ENCODE measurements at regions not wholly inside any gene's neighbourhood (a gene's known extent, or its start where the extent isn't known, plus 50 kb on each side); places are given as distances from the start of the nearest gene placed in this dataset.

GRCh38 chr12:13780453-13780852 lies 200.9 kb downstream of the GRIN2B start:
- Mint-ChIP-seq H3K4me1 (ENCODE audit: unreplicated experiment) (no peaks in the 10 kb centered on the region), H3K27me3 (ENCODE audit: unreplicated experiment) (no peaks in the 10 kb centered on the region), H3K36me3 (ENCODE audit: unreplicated experiment) (no peaks in the 10 kb centered on the region), H3K9me3 (ENCODE audit: unreplicated experiment) (no peaks in the 10 kb centered on the region), H3K27ac (ENCODE audit: unreplicated experiment) (no peak overlapping the region), H3K4me3 (ENCODE audit: unreplicated experiment) (no peak overlapping the region)
- DNase-seq (ENCODE audit: extremely low spot score, unreplicated experiment) = no peak
- TF ChIP-seq CTCF (IDR thresholded peaks at IDR 0.05) = no peak

- no peaks in the 10 kb centered on the region for H3K9me3 Mint-ChIP-seq (ENCODE audit: unreplicated experiment)
- H3K4me3 Mint-ChIP-seq (ENCODE audit: unreplicated experiment) = no peak overlapping the region
- H3K27me3 Mint-ChIP-seq (ENCODE audit: unreplicated experiment) = no peaks in the 10 kb centered on the region
- H3K27ac Mint-ChIP-seq (ENCODE audit: unreplicated experiment) = no peak overlapping the region
- no peaks in the 10 kb centered on the region for H3K36me3 Mint-ChIP-seq (ENCODE audit: unreplicated experiment)
- no peak for DNase-seq (ENCODE audit: extremely low spot score, unreplicated experiment)
- no peaks in the 10 kb centered on the region for H3K4me1 Mint-ChIP-seq (ENCODE audit: unreplicated experiment)
- no peak for TF ChIP-seq CTCF (IDR thresholded peaks at IDR 0.05)
These were observed 204.0 kb downstream of the GRIN2B start for GRCh38 chr12:13777374-13777773.

GRCh38 chr12:13772264-13772663 lies 209.1 kb downstream of the GRIN2B start:
- Mint-ChIP-seq H3K4me3 (ENCODE audit: unreplicated experiment) (no peak overlapping the region), H3K4me1 (ENCODE audit: unreplicated experiment) (no peaks in the 10 kb centered on the region), H3K36me3 (ENCODE audit: unreplicated experiment) (no peaks in the 10 kb centered on the region), H3K9me3 (ENCODE audit: unreplicated experiment) (no peaks in the 10 kb centered on the region), H3K27me3 (ENCODE audit: unreplicated experiment) (no peaks in the 10 kb centered on the region), H3K27ac (ENCODE audit: unreplicated experiment) (no peak overlapping the region)
- TF ChIP-seq CTCF (IDR thresholded peaks at IDR 0.05) = no peak
- DNase-seq (ENCODE audit: extremely low spot score, unreplicated experiment) = no peak

- no peak overlapping the region for H3K27ac Mint-ChIP-seq (ENCODE audit: unreplicated experiment)
- no peaks in the 10 kb centered on the region for H3K9me3 Mint-ChIP-seq (ENCODE audit: unreplicated experiment)
- TF ChIP-seq CTCF (IDR thresholded peaks at IDR 0.05) = no peak
- H3K27me3 Mint-ChIP-seq (ENCODE audit: unreplicated experiment) = no peaks in the 10 kb centered on the region
- no peak for DNase-seq (ENCODE audit: extremely low spot score, unreplicated experiment)
- H3K36me3 Mint-ChIP-seq (ENCODE audit: unreplicated experiment) = no peaks in the 10 kb centered on the region
- no peaks in the 10 kb centered on the region for H3K4me1 Mint-ChIP-seq (ENCODE audit: unreplicated experiment)
- H3K4me3 Mint-ChIP-seq (ENCODE audit: unreplicated experiment) = no peak overlapping the region
These were observed 210.8 kb downstream of the GRIN2B start for GRCh38 chr12:13770576-13770975.

- no peak for DNase-seq (ENCODE audit: extremely low spot score, unreplicated experiment)
- Mint-ChIP-seq H3K27me3 (ENCODE audit: unreplicated experiment) (no peaks in the 10 kb centered on the region), H3K36me3 (ENCODE audit: unreplicated experiment) (no peaks in the 10 kb centered on the region), H3K4me1 (ENCODE audit: unreplicated experiment) (no peaks in the 10 kb centered on the region), H3K4me3 (ENCODE audit: unreplicated experiment) (no peak overlapping the region), H3K9me3 (ENCODE audit: unreplicated experiment) (no peaks in the 10 kb centered on the region), H3K27ac (ENCODE audit: unreplicated experiment) (no peak overlapping the region)
- no peak for TF ChIP-seq CTCF (IDR thresholded peaks at IDR 0.05)
These were observed 211.4 kb downstream of the GRIN2B start for GRCh38 chr12:13769966-13770365.

Measured in osteocyte (in vitro differentiated cells).